ENCODE measurements at regions not wholly inside any gene's neighbourhood (a gene's known extent, or its start where the extent isn't known, plus 50 kb on each side); places are given as distances from the start of the nearest gene placed in this dataset.

DNA sequence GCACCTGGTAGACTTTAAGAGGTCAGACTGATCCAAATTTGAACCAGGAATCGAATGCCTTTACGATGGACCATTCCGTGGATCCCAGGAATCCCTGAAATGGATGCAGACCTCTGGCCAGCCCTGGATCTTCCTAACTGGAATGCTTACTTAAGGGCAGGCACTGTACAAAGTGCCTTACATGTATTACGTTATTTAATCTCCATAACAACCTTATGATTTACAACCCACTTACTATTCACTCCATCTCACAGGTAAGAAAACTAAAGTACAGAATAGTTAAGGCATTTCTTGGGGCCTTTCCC is 93.6 kb downstream of the HSPH1 start:
- H3K4me3 Mint-ChIP-seq (ENCODE audit: unreplicated experiment): no peak overlapping the region
- H3K27ac Mint-ChIP-seq (ENCODE audit: unreplicated experiment): no peak overlapping the region
- no peak for DNase-seq (ENCODE audit: low spot score)
- no peaks in the 10 kb centered on the region for H3K27me3 Mint-ChIP-seq (ENCODE audit: low read depth)
- H3K36me3 Mint-ChIP-seq (ENCODE audit: low read depth): no peaks in the 10 kb centered on the region
- peaks cover 6% of the 10 kb centered on the region for H3K4me1 Mint-ChIP-seq (ENCODE audit: low read depth)
- peaks cover 3% of the 10 kb centered on the region for H3K9me3 Mint-ChIP-seq (ENCODE audit: low read depth)
- TF ChIP-seq, protein P1, sequence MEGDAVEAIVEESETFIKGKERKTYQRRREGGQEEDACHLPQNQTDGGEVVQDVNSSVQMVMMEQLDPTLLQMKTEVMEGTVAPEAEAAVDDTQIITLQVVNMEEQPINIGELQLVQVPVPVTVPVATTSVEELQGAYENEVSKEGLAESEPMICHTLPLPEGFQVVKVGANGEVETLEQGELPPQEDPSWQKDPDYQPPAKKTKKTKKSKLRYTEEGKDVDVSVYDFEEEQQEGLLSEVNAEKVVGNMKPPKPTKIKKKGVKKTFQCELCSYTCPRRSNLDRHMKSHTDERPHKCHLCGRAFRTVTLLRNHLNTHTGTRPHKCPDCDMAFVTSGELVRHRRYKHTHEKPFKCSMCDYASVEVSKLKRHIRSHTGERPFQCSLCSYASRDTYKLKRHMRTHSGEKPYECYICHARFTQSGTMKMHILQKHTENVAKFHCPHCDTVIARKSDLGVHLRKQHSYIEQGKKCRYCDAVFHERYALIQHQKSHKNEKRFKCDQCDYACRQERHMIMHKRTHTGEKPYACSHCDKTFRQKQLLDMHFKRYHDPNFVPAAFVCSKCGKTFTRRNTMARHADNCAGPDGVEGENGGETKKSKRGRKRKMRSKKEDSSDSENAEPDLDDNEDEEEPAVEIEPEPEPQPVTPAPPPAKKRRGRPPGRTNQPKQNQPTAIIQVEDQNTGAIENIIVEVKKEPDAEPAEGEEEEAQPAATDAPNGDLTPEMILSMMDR (IDR thresholded peaks at IDR 0.05): no peak

DNA sequence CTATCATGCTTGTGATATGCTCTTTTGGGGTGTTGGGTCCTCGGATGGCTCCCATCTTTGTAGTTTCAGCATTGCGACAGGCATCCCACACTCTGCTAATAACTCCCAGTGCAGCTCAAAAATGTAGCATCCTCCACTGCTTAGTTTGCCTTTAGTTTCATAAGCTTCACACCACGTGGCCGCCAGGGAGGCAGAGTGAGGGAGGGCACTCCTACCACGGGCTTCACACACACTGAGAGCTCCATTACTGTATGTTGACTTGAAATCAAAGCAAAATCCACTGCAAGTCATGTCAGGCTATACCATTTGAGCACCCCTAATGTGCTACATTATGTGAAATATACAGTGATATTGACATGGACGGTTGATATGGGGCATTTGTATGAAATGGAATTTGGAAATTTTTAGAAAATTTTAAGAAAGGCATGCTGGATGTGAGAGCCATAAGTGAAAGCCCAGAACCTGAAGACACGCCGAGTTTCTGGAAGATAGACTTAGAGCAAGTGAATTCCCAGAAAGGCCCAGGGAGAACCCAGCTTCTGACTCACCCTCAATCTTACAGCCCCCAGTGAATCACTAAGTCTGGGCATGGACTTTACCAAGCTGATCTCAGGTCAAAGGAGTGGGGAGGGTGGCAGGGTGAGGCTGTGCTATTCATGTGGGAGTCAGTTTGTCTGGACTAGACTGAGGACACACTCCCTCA is 94.1 kb downstream of the HSPH1 start:
- no peak for DNase-seq (ENCODE audit: low spot score)
- TF ChIP-seq, protein P1 (IDR thresholded peaks at IDR 0.05): no peak
- Mint-ChIP-seq H3K27me3 (ENCODE audit: low read depth) (no peaks in the 10 kb centered on the region), H3K4me3 (ENCODE audit: unreplicated experiment) (no peak overlapping the region), H3K27ac (ENCODE audit: unreplicated experiment) (no peak overlapping the region), H3K36me3 (ENCODE audit: low read depth) (no peaks in the 10 kb centered on the region), H3K4me1 (ENCODE audit: low read depth) (peaks cover 6% of the 10 kb centered on the region), H3K9me3 (ENCODE audit: low read depth) (peaks cover 3% of the 10 kb centered on the region)

DNA sequence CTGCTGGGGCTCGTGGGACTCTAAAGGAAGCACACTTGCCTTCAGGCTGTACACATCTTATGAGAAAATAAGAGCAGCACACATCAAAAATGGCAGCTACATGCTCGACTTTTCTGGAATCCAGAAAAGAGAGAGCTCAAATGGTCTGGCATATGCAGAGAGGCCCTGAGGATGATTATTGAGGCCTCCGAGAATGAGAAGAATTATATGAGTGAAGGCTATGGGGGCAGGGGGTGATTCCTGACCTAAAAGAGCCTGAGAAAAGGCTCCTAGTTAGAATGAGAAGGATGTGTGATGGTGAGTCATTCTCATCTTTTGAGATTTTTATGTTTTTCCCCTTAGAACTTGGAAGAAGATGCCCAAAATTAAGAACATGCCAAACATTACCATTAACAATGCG is 97.1 kb downstream of the HSPH1 start:
- DNase-seq (ENCODE audit: low spot score): no peak
- no peak overlapping the region for H3K4me3 Mint-ChIP-seq (ENCODE audit: unreplicated experiment)
- no peaks in the 10 kb centered on the region for H3K27me3 Mint-ChIP-seq (ENCODE audit: low read depth)
- H3K36me3 Mint-ChIP-seq (ENCODE audit: low read depth): no peaks in the 10 kb centered on the region
- no peak overlapping the region for H3K27ac Mint-ChIP-seq (ENCODE audit: unreplicated experiment)
- TF ChIP-seq, protein P1 (IDR thresholded peaks at IDR 0.05): no peak
- peaks cover 6% of the 10 kb centered on the region for H3K4me1 Mint-ChIP-seq (ENCODE audit: low read depth)
- H3K9me3 Mint-ChIP-seq (ENCODE audit: low read depth): peaks cover 3% of the 10 kb centered on the region

DNA sequence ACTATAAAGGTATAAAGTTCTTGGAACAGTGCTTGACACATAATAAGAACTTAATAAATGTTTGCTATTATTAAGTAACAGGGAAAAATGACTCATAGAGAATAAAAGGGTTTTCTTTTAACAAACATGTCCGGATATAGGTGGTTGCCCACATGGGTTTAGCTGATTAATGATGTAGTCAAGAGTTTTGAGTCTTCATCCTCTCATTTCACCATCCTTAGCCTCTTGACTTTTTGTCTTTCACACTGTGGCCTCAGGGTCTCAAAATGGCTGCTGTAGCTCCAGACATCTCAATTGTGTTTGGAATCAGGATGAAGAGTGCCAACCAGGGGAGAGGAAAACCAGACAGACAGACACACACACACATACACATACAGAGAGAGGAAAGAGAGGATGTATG is 97.9 kb downstream of the HSPH1 start:
- TF ChIP-seq, protein P1 (IDR thresholded peaks at IDR 0.05): no peak
- Mint-ChIP-seq H3K27ac (ENCODE audit: unreplicated experiment) (no peak overlapping the region), H3K4me3 (ENCODE audit: unreplicated experiment) (no peak overlapping the region), H3K4me1 (ENCODE audit: low read depth) (peaks cover 6% of the 10 kb centered on the region), H3K9me3 (ENCODE audit: low read depth) (peaks cover 3% of the 10 kb centered on the region), H3K27me3 (ENCODE audit: low read depth) (no peaks in the 10 kb centered on the region), H3K36me3 (ENCODE audit: low read depth) (no peaks in the 10 kb centered on the region)
- no peak for DNase-seq (ENCODE audit: low spot score)

DNA sequence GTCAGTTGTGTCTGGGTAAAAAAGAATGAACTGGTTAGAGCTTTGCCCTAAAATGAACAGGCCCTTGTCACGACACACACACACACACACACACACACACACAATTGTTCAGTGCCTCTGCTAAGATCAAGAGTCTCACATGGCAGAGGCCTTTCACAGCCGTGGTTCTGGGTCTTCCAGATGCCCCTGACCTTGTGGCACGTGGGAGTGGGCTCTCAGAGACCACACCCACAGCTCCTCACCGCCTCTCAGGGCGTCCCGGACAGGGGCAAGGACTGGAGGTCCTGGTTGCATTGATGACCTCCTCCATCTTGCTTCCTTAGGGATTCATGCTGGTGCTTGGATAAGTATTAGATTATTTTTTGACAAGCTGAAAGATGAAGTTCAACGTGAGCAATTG is 101.0 kb downstream of the HSPH1 start:
- Mint-ChIP-seq H3K36me3 (ENCODE audit: low read depth) (no peaks in the 10 kb centered on the region), H3K27ac (ENCODE audit: unreplicated experiment) (no peak overlapping the region), H3K4me1 (ENCODE audit: low read depth) (peaks cover 3% of the 10 kb centered on the region), H3K9me3 (ENCODE audit: low read depth) (peaks cover 3% of the 10 kb centered on the region), H3K27me3 (ENCODE audit: low read depth) (no peaks in the 10 kb centered on the region), H3K4me3 (ENCODE audit: unreplicated experiment) (no peak overlapping the region)
- TF ChIP-seq, protein P1 (IDR thresholded peaks at IDR 0.05): no peak
- no peak for DNase-seq (ENCODE audit: low spot score)
